ENCODE measurements at regions not wholly inside any gene's neighbourhood (a gene's known extent, or its start where the extent isn't known, plus 50 kb on each side); places are given as distances from the start of the nearest gene placed in this dataset.
A peak's percentile ranks its signal among the peaks of the same experiment; 100 is the strongest.
"Not testable (repeated sequence)": the region's sequence is repeated elsewhere in the genome, so short reads cannot be mapped to it uniquely, and the experiment has no call there.

DNA sequence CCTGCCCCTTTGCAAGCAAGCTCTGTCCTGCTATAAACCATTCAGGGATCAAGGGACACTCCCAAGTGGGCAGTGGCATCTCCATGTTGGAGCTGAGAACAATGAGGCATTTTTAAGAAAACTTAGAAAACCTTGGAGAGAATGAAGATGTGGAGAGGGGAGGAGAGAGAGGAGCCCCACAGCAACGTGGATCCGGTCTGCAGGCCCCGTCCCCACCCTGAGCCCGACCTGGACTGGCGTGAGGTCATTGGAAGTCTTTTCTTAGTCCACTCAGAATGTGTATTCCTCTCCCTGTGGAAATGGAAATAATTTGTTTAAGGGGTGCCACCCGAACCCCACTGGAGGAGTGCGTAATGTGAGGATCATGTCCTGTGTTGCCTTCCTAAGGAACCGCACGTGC, 328.0 kb upstream of the COX7C start:
- H3K27ac Mint-ChIP-seq; DNase-seq (ENCODE audit: low spot score in 2 of 2, unreplicated experiment in 2 of 2); H3K4me1 Mint-ChIP-seq; H3K27me3 Mint-ChIP-seq (ENCODE audit: low read depth); H3K9me3 Mint-ChIP-seq; H3K4me3 Mint-ChIP-seq; H3K36me3 Mint-ChIP-seq: not testable (repeated sequence)

DNA sequence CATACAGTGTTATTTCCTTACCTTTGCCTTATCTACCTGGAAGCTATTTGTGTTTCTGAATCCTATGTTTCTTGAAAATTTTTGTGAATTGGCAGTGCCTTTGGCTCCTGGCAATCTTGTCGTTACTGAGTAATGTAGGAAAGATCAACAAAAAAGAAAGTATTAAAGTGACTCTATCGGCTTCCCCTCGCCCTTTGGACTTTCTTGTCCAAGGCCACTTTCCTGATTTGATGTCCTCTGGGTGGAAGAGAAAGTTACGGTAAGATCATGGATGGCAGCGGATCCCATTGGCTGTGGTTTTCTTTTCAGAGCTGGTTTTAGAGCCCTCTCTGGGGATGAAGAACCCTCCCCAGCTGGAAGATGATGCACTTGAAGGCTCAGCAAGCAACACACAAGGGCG, 324.9 kb upstream of the COX7C start:
- not testable (repeated sequence) for H3K27me3 Mint-ChIP-seq (ENCODE audit: low read depth); H3K4me1 Mint-ChIP-seq; H3K4me3 Mint-ChIP-seq; DNase-seq (ENCODE audit: low spot score in 2 of 2, unreplicated experiment in 2 of 2); H3K27ac Mint-ChIP-seq; H3K36me3 Mint-ChIP-seq; H3K9me3 Mint-ChIP-seq

DNA sequence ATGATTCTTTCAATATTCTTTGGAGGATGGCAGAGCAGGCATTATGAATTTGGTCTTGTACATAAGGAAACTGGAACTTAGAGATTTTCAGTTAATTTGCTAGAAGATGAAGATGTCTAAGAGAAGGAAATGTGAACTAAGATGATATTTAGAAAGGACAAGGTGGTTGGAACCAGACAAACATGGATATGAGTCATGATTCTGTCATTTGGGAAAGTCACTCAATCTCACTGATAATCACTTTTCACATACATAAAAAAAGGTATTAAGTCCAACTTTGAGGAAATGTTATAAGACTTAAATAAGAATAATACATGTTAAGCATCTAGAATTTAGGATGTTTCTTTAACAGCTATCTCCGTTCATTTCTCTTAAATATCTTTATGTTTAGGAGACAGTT, 315.1 kb upstream of the COX7C start:
- not testable (repeated sequence) for H3K4me3 Mint-ChIP-seq; DNase-seq (ENCODE audit: low spot score in 2 of 2, unreplicated experiment in 2 of 2); H3K27ac Mint-ChIP-seq; H3K4me1 Mint-ChIP-seq; H3K36me3 Mint-ChIP-seq; H3K9me3 Mint-ChIP-seq; H3K27me3 Mint-ChIP-seq (ENCODE audit: low read depth)

DNA sequence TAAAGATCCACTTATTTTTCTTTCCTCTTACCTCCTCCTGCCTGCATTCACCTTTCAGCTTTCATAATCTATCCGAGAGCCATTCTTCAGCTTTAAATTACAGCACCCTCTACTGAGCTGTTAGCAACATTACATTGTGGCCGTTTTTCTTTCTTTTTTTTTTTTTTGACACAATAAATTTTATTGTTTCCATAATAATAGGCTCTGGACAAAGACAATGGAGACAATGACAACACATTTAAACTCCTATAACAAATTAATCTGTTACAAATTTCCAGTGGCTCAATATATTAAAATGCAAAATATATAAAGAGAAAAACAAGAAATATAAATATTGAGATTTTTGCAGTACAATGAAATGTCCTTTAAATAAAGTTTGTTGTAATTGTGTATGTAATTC, 312.7 kb upstream of the COX7C start:
- not testable (repeated sequence) for H3K36me3 Mint-ChIP-seq; H3K4me3 Mint-ChIP-seq; H3K27ac Mint-ChIP-seq; DNase-seq (ENCODE audit: low spot score in 2 of 2, unreplicated experiment in 2 of 2); H3K9me3 Mint-ChIP-seq; H3K27me3 Mint-ChIP-seq (ENCODE audit: low read depth); H3K4me1 Mint-ChIP-seq
- TF ChIP-seq, protein P1, sequence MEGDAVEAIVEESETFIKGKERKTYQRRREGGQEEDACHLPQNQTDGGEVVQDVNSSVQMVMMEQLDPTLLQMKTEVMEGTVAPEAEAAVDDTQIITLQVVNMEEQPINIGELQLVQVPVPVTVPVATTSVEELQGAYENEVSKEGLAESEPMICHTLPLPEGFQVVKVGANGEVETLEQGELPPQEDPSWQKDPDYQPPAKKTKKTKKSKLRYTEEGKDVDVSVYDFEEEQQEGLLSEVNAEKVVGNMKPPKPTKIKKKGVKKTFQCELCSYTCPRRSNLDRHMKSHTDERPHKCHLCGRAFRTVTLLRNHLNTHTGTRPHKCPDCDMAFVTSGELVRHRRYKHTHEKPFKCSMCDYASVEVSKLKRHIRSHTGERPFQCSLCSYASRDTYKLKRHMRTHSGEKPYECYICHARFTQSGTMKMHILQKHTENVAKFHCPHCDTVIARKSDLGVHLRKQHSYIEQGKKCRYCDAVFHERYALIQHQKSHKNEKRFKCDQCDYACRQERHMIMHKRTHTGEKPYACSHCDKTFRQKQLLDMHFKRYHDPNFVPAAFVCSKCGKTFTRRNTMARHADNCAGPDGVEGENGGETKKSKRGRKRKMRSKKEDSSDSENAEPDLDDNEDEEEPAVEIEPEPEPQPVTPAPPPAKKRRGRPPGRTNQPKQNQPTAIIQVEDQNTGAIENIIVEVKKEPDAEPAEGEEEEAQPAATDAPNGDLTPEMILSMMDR (IDR thresholded peaks at IDR 0.05; ENCODE audit: unreplicated experiment), result peak; percentile 60

DNA sequence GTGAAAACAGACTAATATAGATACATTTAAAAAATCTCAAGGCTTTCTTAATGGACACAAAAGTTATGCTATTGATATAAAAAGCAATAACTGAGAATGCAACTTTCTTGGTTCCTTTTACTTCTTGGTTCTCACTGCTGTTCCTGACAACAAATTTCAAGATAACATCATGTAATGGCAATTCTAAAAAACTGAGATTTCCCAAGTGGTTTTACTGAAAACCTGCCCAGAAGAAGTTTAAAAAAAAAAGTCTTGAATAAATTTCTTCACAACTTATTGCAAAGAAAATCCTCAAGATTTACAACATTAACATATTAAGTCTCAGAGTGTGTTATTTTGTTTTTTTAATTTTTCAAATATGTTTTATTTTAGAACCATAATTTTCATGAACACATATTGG, 302.8 kb upstream of the COX7C start:
- H3K36me3 Mint-ChIP-seq, result no peaks in the 10 kb centered on the region
- no peak for DNase-seq (ENCODE audit: low spot score in 2 of 2, unreplicated experiment in 2 of 2)
- H3K27me3 Mint-ChIP-seq (ENCODE audit: low read depth), result no peaks in the 10 kb centered on the region
- H3K4me3 Mint-ChIP-seq, result no peak overlapping the region
- no peak overlapping the region for H3K27ac Mint-ChIP-seq
- TF ChIP-seq, protein P1 (IDR thresholded peaks at IDR 0.05; ENCODE audit: unreplicated experiment), result no peak
- peaks cover 12% of the 10 kb centered on the region for H3K9me3 Mint-ChIP-seq
- no peaks in the 10 kb centered on the region for H3K4me1 Mint-ChIP-seq

DNA sequence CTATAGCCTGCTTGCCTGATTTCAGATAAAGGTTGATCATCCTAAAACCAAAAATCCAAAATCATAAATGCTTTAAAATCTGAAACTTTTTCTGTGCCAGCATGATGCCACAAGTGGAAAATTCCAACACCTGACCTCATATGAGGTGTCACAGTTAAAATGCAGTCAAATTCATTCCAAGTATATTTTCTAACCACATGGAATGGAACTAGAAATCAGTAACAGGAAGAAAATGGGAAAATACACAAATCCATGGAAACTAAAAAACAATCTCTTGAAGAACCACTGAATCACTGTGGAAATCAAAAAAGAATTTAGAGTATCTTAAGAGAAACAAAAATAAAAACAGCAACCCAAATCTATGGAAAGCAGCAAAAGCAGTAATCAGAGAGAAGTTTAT, 297.5 kb upstream of the COX7C start:
- Mint-ChIP-seq H3K27me3 (ENCODE audit: low read depth) (no peaks in the 10 kb centered on the region), H3K36me3 (no peaks in the 10 kb centered on the region), H3K4me3 (no peak overlapping the region), H3K27ac (no peak overlapping the region), H3K9me3 (no peaks in the 10 kb centered on the region), H3K4me1 (no peaks in the 10 kb centered on the region)
- TF ChIP-seq, protein P1 (IDR thresholded peaks at IDR 0.05; ENCODE audit: unreplicated experiment), result no peak
- no peak for DNase-seq (ENCODE audit: low spot score in 2 of 2, unreplicated experiment in 2 of 2)

DNA sequence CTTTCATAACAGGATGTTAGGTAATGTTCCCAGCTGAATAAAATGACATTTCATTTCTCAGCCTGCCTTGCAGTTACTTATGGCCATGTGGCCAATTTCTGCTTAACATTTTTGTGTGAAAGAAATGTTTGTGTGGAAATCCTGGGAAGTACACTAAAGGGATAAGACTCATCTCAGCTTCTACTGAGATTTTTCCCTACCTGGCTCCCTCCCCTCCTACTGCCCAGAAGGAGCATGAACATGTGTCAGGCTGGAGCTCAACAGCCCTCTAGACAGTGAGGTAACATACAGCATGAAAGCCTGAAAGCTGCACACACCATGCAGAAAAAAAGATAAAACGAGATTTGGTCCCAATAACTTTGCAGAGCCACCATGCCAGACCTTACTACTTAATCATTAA, 288.4 kb upstream of the COX7C start:
- Mint-ChIP-seq H3K27ac (no peak overlapping the region), H3K27me3 (ENCODE audit: low read depth) (no peaks in the 10 kb centered on the region), H3K4me1 (no peaks in the 10 kb centered on the region), H3K36me3 (no peaks in the 10 kb centered on the region), H3K9me3 (peaks cover 6% of the 10 kb centered on the region), H3K4me3 (no peak overlapping the region)
- TF ChIP-seq, protein P1 (IDR thresholded peaks at IDR 0.05; ENCODE audit: unreplicated experiment), result no peak
- DNase-seq (ENCODE audit: low spot score in 2 of 2, unreplicated experiment in 2 of 2), result no peak

All from mesothelial cell of epicardium (in vitro differentiated cells).